NCI-H524 (cell line): ENCODE measurements at regions not wholly inside any gene's neighbourhood (a gene's known extent, or its start where the extent isn't known, plus 50 kb on each side); places are given as distances from the start of the nearest gene placed in this dataset.

Experiments used
- DNase-seq, 2 experiments: peaks; one replicate each; lab custom pipeline; 2025; lab: John Stamatoyannopoulos, UW

DNA sequence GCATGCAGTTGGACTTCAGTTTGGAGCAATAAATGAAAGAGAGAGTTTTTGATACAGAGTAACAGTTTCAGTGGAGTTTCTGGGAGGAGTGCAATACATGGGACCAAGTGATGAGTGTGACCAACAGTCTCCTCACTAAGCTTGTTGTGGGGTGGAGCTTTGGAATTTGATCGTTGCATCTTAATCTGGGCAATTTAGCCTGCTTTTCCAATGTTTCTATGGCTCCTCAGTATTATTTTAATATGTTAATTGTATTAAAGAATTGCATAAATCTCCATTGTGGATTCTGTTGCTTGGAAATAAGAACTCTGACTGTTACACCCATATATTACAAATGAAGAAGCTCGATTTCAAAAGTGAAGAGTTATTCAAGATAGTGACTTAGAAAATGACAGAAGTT lies 446.6 kb upstream of the LRATD1 start:
- no peak for DNase-seq

DNA sequence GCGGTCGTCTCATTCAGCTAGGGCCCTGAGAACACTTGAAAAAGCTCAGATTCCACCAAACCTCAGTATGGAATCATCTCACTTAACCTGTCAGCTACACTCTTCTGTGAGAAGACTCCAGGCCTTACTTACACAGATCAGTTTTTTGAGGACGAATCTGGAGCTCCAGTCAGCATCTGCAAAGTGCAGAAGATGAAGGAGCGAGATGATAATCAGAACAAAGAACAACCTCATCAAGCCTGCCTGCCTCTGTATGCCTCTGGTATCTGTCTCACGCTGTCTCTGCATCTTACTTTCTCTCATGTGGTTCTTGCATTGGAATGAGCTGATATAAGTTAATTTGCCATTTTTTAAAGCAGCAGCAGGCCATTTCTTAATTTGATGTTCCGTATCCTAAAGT lies 444.1 kb upstream of the LRATD1 start:
- DNase-seq, result no peak

DNA sequence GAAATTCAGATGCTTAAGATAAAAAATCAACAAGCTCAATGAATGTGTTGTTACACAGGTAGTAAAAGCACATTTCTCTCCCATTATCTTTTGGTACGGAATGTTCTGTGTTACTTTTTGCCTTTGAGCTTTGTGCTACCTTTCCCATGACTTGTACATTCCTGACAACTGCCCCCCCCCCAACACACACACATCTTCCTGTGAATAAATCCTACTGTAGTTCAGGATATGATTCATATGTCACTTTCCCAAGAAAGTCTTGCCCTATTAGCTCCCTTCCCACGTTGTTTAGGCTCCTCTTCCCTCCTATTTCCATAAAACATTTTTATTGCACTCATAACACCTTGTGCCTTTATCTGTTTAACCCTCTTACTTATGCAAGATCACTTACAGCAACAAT lies 442.6 kb upstream of the LRATD1 start:
- no peak for DNase-seq

DNA sequence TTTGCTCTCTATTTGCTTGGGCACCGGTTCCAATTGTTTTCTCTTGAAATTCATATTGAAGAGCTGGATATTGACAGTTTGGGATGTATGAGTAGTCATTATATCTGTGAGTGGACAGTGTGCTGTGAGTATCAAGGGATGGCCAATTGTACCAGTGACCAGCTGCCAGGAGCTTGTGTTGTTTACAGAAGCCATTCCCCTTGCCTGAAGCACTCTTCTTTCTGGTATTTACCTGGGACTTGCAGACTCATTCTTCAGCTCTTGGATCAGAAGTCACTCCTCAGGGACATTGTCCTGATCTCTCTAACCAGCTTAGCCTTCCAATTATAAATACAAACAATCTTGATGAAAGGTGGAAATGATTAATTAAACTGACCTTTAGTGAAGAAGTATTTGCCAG lies 438.3 kb upstream of the LRATD1 start:
- no peak for DNase-seq

DNA sequence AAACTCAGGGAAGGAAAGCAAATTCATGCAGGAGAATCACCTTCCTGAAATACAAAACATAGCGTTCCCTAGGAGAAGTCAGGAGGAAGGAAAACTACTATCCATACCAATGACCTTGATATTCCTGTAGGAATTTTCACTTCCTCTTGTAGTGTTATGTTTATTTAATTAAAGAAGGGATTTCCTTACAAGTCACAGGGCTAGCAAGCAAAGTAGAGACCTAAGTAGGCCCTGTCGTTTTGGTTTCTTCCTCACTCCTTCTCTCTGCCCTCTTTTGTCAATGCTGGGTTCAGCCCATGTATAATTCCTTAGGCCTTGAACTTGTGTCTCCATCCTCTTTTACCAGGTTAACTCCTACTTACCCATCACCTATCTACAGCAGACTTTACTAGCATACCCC lies 435.2 kb upstream of the LRATD1 start:
- no peak for DNase-seq

DNA sequence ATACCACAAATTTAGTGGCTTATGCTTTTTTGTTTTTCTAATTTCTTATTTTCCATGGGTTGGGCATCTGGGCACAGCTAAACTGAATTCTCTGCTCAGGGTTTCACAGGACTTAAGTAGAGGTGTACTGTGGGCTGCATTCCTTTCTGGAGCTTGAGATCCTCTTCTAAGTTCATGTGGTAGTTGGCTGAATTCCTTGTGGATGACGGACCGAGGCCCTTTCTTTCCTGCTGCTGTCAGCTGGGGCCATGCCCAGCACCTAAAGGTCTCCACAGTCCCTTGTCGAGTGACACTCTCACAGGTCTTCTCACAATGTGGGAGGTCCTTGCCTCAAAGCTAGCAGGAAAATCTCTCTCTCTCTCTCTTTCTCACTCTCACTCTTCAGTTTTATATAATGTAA lies 433.5 kb upstream of the LRATD1 start:
- no peak for DNase-seq

DNA sequence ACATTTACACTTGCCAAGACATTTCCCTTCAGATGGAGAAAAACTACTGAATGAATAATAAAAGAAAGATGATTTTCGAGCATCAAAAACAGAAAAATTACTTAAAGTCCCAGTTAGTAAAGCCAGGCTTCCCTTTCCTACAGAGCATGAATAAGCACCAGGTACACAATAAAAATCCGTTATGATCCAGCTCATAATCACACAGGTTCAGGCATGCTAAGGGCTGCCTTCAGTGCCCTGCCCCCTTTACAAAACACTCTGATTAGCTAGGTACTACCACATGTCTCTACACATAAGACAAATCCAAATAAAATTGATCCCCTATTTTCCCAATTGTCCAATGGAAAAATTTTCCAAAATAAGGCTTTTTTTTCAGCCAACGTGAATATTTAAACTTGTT lies 413.2 kb upstream of the LRATD1 start:
- DNase-seq, result no peak

DNA sequence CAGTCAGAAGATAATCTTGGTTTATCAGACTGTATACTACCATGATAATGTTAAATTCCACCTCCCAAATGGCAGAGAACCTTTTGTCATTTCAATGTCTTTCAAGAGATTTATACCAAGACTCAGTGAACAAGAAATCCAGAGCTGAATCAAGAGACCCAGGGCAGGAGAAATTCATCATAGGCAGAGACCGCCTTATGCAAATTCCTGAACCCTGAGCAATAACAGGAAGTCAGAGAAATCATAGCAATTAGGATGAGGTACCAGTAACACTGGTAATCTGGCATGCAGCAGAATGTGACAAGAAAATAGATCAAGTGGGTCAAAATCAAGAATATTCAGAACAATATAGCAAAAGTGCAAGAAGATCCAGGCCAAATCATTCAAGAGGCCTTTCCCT lies 412.4 kb upstream of the LRATD1 start:
- no peak for DNase-seq

DNA sequence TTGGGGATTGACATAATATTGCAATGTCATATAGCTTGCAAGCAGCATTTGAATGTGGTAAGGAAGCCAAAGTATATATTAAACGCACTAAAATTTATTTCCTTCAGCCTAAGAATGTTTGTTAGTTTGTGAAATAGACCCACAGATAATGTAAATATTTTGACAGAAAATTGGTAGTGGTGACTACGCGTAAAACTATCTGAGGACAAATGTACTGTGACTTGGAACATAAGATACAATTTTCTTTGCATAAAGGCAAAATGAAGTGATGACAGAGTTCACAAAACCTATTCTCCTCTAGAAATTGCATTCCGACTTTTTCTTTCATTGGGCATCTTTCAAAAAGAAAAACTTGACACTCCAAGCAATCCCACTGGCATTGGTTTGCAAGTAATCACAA lies 411.1 kb upstream of the LRATD1 start:
- DNase-seq, result no peak

DNA sequence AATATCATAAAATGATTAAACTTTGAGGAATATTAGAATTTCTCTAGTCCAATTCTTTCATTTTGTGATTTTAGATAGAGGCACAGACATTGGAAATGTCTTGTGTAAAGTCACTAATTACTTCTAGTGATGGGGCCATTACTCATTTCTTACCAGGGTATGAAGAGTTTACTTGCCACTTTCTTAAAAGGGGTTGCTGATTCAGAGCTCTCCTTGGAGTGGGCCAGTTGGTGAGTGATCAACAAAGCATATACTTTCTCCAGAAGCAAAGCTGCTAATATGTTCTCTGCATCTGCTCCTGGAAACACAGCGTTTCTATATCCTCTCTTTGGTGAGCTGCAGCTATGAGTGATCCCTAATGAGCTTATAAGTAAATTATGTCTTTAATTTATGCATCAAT lies 408.9 kb upstream of the LRATD1 start:
- DNase-seq, result peak in 1 of 2 experiments; percentile 47

DNA sequence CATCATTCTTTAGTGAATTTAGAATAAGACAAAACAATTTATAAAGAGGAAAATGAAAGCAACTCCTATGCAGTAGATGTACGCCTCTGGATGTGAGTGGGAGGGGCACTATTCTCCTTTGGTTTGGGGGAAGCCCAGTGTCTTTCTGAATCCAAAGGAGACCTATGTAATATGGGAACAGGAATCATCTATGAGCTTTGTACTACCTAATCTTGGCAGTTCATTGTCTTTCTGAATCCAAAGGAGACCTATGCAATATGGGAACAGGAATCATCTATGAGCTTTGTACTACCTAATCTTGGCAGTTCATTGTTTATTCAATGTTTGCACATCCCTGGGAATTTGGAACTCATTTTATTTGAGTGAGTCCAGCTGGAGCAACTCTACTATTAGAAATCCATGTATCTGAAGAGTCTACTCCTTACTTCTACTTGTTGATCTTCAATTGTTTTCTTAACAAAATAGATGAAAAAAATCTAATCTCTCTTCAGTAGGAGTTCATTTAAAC lies 401.1 kb upstream of the LRATD1 start:
- no peak for DNase-seq

DNA sequence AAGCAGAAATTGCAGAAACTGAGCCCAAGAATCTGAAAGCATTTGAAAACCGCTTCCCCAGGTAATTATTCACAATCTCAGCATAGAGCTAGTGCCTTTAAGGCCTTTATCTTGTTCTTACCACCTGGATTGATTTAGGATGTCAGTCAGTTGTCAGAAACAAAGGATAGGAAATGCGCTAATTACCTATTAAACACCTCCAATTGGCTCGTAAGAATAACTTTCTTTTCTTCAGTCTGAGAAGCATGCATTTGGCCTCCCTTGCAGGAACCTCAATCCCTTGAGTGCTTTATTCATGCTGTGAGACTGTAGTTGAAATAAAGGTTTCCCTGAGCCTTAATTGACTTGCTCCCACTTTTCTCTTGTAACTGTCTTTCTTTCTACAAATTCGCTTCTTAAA lies 400.3 kb upstream of the LRATD1 start:
- no peak for DNase-seq

DNA sequence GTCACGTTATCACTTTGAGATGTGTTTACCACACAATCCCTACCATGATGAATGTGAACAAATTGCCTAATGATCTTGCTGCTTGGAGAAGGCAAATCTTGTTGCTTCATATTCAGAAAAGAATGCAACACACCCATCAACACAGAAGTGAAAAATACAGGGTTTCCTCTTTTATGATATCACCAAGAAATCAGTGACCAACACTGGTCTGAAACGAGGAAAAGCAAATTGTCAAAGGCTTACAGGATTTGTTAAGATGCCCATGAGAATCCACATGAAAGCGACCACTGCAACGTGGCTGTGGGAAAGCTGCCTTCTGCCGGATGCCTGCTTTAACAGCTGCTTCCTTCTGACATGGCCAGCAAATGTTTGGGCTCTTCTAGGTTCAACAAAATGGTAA lies 397.6 kb upstream of the LRATD1 start:
- DNase-seq, result no peak

DNA sequence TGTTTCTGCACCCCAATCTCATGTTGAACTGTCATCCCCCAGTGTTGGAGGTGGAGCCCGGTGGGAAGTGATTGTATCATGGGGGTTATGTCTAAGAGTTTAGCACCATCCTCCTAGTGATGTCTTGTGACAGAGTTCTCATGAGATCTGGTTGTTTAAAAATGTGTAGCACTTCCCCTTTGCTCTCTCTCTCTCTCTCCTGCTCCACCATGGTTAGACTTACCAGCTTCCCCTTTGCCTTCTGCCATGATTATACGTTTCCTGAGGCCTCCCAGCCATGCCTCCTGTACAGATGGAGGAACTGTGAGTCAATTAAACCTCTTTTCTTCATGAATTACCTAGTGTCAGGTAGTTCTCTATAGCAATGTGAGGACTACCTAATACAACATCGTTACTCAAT lies 396.9 kb upstream of the LRATD1 start:
- DNase-seq, result no peak

DNA sequence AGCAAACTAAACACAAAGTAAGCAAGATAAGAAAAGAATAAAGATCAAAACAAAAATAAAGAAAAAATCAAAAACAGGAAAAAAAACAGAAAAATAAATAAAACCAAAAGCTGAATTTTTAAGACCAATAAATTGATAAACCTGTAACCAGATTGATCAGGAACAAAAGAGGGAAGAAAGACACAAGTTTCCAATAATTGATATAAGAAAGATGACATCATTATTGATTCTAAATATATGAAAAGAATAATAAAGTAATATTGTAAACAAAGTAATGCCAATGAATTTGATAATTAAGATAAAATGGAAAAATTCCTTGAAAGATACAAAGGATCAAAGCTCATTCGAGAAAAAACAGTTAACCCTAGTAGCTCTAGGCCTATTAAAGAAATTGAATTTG lies 394.6 kb upstream of the LRATD1 start:
- DNase-seq, result no peak

DNA sequence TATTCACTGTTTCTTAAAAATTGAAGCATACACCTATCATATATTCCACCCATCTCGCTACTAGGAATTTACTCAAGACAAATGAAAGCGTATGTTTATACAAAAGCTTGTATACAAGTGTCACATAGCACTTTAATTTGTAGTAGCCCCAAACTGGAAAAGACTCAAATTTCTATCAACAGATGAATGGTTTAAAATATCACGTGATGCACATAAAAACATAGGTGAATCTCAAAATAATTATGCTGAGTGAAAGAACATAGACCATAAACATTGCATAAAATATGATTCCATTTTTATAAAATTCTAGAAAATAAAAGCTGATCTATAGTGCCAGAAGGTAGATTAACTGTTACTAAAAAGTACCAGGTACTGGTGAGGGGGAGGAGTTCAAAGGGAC lies 392.9 kb upstream of the LRATD1 start:
- DNase-seq, result no peak

DNA sequence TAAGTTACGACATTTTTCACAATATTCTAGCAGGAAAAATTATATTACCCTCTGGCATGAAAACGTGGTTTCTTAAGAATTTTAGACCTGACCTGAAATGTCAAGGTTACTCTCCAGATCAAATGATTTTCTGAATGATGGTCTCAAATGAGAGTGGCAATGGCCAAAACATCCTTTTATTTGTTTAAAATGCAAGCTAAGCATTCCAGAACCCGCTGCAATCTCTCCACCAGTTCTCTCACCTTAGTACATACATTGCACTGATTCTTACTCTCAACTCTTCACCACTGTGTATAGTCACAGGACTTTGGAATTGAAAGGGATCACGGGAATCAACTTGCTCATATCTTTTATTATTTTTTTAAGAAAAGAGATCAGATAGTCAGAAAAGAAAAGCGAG lies 391.6 kb upstream of the LRATD1 start:
- no peak for DNase-seq

DNA sequence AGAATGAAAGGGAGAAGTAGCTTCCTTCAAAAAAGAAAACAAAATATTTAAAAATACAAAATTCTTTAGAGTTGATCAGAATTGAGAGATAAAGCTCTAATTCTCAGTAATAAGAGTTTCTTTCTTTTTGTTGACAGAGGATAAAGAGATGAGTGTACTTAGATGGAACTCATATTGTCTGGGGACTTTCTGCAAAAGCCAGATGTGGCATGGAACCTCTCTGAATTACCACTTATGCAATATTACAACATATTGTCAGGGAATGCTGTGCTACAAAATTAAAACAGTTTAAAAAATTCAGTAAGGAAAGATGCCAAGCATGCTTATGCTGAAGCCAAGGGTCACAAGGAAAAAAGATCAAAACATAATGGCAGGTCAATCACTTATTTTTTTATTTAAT lies 386.6 kb upstream of the LRATD1 start:
- DNase-seq, result no peak

DNA sequence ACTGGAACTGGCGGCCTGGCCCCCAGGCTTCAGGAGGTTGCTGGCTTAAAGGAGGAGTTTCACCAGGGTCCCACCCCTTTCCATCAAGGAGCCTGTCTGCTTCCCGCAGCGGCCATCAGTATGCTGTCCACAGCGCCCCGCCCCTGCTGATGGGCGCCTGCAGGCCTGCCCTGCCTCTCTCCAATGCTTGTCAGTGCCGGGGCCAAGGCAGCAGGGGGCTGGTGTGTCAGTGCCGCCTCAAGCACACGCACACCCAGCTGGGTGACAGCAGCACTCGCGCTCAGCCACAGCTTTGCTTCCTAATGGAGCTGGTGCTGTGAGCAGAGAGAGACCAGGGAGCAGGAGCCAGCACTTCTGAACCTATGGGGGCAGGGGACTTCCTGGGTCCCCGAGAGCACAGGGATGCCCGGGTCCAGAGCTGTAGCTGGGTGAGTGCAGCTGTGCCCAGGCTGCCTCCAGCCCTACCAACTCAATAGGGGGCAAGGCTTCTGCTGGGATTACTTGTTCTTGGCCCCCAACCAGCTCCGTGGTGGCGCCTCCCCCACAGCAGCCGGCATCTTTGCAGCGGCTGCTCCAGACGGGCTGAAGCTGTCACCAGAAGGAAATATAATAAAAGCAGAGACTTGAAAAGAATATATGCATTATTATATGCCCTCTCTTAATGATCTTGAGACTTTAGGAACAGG lies 377.2 kb upstream of the LRATD1 start:
- no peak for DNase-seq

DNA sequence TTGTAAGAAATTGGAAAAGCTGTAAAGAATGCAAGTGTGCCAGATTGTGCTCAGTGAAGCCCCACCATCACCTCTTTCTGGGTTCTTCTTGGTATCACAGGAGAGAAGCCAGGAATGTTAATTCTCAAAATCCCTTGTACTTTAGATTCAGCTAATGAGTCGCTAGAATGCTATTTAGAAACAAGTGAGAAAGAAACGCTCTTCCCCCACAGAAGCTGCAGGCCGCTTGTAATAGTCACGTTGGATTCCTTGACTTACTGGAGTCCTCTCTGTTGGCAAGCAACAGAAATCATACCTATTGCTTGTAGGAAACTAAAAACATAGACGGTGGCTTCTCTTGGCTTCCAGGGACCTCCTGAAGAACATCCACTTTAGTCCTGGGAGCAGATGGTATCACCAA lies 375.6 kb upstream of the LRATD1 start:
- no peak for DNase-seq

DNA sequence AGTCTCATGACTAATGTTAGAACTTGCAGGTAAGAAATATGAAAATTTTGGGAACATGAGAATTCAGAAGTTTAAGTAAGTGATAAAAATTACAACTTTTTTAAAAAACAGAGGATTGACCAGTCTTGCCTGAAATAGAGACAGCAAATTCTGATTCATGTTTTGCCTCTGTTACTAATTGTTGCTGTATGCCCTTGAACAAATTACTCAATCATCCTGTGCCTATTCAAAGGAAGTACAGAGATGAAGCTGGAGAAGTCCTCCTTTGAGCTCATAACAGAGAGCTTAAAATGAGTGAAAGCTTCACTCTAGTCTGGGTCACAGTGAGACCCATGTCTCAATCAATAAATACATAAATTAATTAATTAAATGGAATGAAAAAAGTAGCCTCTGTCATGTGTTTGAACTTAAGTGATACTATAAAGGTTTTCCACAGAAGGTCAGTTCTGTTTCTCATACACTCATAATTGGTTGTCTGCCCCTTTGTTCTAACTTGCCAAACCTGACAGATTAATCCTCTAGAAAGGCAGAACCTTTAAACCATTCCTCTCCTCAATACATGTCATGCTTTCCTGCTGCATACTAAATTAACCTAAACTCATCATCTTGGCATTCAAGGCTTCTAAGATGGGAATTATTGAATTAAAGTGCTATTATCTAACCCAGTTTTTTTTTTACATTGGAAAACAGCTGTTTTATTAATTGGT lies 374.6 kb upstream of the LRATD1 start:
- no peak for DNase-seq

DNA sequence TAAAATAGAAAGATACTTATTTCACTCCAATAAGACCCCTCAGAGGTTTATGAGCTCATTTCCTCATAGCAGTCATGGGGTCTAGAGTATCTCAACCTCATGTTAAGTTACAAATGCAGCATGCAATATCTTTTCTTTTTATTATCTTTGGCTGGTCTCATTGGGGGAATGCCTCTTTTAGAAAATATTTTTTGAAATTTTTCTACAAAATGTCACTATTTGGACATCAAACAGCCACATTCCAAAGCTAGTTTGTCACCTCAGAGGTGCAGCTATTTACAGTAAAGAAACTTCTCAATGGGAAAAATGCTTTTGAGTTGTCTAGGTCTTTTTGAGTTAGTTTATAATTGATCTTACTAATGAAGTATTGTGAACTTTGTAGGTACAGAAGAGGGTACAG lies 370.7 kb upstream of the LRATD1 start:
- DNase-seq, result no peak

DNA sequence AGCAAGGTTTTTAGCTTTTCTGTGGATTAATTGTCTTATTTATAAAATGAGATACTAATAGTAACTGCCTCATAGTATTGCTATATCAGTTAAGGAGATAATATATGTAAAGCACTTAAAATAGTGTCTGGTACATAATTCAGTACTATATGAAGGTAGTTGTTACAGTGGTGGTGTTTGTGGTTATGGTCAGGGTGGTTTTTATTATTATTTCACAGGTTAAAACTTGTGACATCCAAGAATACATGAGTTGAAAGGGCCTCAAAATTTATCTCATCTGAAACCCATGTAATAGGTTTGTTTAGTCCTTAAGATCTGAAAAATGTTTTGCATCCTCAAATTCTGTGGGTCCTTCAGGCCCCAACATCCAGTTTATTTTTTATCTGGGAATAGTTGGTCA lies 369.5 kb upstream of the LRATD1 start:
- DNase-seq, result no peak

DNA sequence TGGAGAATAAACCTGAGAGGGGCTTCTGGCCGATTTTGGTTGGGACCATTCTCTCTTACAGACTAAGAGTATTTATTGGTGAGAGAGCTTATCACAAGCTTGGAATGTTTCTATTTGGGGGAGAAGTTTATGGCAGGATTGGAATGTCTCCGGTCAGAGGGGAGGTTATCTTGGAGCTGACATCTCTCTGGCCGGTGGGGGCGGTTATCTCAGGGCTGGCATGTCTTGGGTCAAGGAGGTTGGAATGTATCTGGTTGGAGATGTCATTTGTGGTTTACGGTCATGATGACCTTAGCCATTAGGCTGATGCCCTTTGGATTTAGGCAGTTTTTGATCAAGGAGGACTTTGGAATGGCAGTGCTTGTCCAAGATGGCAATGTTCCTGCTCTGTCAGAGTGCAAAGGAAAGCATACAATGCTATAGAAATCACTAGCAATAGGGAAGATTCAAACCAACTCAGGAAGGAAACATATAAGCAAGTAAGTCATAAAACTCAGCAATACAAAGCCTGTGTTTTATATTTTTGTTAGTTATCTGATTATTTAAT lies 362.4 kb upstream of the LRATD1 start:
- no peak for DNase-seq
